ENCODE measurements at regions not wholly inside any gene's neighbourhood (a gene's known extent, or its start where the extent isn't known, plus 50 kb on each side); places are given as distances from the start of the nearest gene placed in this dataset.

- no peak for TF ChIP-seq CTCF (conservative IDR thresholded peaks at IDR 0.05; ENCODE audit: low read length)
- no peak for TF ChIP-seq EZH2phosphoT487 (IDR thresholded peaks at IDR 0.05; ENCODE audit: borderline replicate concordance)
Observed at GRCh38 chr2:16346671-16347070, 319.0 kb downstream of the CYRIA start.
